NT2/D1 (cell line): ENCODE measurements at regions not wholly inside any gene's neighbourhood (a gene's known extent, or its start where the extent isn't known, plus 50 kb on each side); places are given as distances from the start of the nearest gene placed in this dataset.

Source experiments
- DNase-seq: peaks from one replicate; pipeline ENCODE4 v3.0.0-alpha.2; 2011; ENCODE audit warnings: low read depth, low spot score
- H3K27me3 ChIP-seq: 2 replicates; pipeline ENCODE4 v1.6.0; 2011; ENCODE audit warnings: mild to moderate bottlenecking; ENCODE audit not compliant: insufficient read length, insufficient read depth
- H3K36me3 ChIP-seq: 2 replicates; pipeline ENCODE4 v1.6.1; 2011; ENCODE audit warnings: mild to moderate bottlenecking, low read length, mixed read lengths; ENCODE audit not compliant: insufficient read depth, insufficient read length
- H3K4me1 ChIP-seq: 2 replicates; pipeline ENCODE4 v1.5.1; 2011; ENCODE audit not compliant: insufficient read depth, insufficient read length
- H3K4me3 ChIP-seq: 2 replicates; pipeline ENCODE4 v1.5.1; 2011; ENCODE audit warnings: low read depth; ENCODE audit not compliant: insufficient read length
- H3K9ac ChIP-seq: 2 replicates; pipeline ENCODE4 v1.6.0; 2011; ENCODE audit warnings: low read depth; ENCODE audit not compliant: insufficient read length
- H3K9me3 ChIP-seq: 2 replicates; pipeline ENCODE4 v1.5.1; 2011; ENCODE audit warnings: mild to moderate bottlenecking, low read length; ENCODE audit not compliant: insufficient read depth
- SUZ12 ChIP-seq: IDR thresholded peaks from 2 replicates; pipeline ENCODE4 v1.6.1; 2011; ENCODE audit not compliant: insufficient read length, insufficient read depth; ENCODE audit errors: extremely low read depth
- YY1 ChIP-seq: IDR thresholded peaks from 2 replicates; pipeline ENCODE4 v1.6.1; 2011; ENCODE audit not compliant: insufficient read length, insufficient read depth
- ZNF274 ChIP-seq: IDR thresholded peaks from 2 replicates; pipeline ENCODE4 v1.6.1; 2011; ENCODE audit warnings: mild to moderate bottlenecking, low read depth, low read length

- Histone ChIP-seq H3K4me3 (no peak overlapping the region), H3K9me3 (no peaks in the 10 kb centered on the region), H3K27me3 (no peaks in the 10 kb centered on the region), H3K9ac (no peak overlapping the region), H3K4me1 (peaks cover 9% of the 10 kb centered on the region), H3K36me3 (no peaks in the 10 kb centered on the region)
- TF ChIP-seq SUZ12 (no peak), YY1 (no peak), ZNF274 (no peak)
- DNase-seq = no peak
Measured at GRCh38 chr5:73284985-73285384, 112.0 kb downstream of the TMEM174 start.

GRCh38 chr5:73284220-73284795 is 111.3 kb downstream of the TMEM174 start:
- no peak overlapping the region for H3K9ac ChIP-seq
- H3K36me3 ChIP-seq = no peaks in the 10 kb centered on the region
- DNase-seq = no peak
- H3K27me3 ChIP-seq = no peaks in the 10 kb centered on the region
- no peak overlapping the region for H3K4me3 ChIP-seq
- no peaks in the 10 kb centered on the region for H3K9me3 ChIP-seq
- TF ChIP-seq ZNF274 (no peak), YY1 (no peak), SUZ12 (no peak)
- H3K4me1 ChIP-seq = peaks cover 9% of the 10 kb centered on the region

DNA sequence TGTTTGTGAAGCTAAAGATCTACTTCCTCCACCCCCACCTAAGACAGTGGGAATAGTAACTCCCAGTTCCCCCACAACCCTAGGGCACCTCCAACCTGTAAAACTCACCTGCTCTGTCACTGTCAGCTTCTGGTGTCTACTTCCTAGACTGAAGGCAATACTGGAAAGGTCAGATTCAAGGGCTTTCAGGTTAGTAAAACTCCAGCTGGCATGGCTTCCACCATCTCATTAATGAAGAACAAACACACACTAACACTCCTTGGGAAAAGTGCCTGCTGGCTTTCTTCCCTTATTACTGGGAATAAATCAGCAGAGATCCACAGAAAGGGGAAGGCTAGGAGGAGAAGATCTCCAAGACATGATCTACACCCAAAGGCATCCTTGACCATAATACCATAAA is 109.9 kb downstream of the TMEM174 start:
- DNase-seq = no peak
- no peak overlapping the region for H3K9ac ChIP-seq
- no peaks in the 10 kb centered on the region for H3K27me3 ChIP-seq

GRCh38 chr5:73282383-73282782 is 109.4 kb downstream of the TMEM174 start:
- H3K4me1 ChIP-seq = peaks cover 3% of the 10 kb centered on the region
- H3K9me3 ChIP-seq = no peaks in the 10 kb centered on the region
- TF ChIP-seq ZNF274 (no peak), SUZ12 (no peak), YY1 (no peak)
- DNase-seq = no peak
- no peak overlapping the region for H3K9ac ChIP-seq
- no peaks in the 10 kb centered on the region for H3K27me3 ChIP-seq
- H3K36me3 ChIP-seq = no peaks in the 10 kb centered on the region
- H3K4me3 ChIP-seq = no peak overlapping the region

More for the DNA sequence above, 109.9 kb downstream of the TMEM174 start:
- no peaks in the 10 kb centered on the region for H3K36me3 ChIP-seq
- no peaks in the 10 kb centered on the region for H3K9me3 ChIP-seq
- H3K4me3 ChIP-seq = no peak overlapping the region
- no peak for TF ChIP-seq SUZ12
- TF ChIP-seq YY1 = no peak
- TF ChIP-seq ZNF274 = no peak
- H3K4me1 ChIP-seq = peaks cover 3% of the 10 kb centered on the region

DNA sequence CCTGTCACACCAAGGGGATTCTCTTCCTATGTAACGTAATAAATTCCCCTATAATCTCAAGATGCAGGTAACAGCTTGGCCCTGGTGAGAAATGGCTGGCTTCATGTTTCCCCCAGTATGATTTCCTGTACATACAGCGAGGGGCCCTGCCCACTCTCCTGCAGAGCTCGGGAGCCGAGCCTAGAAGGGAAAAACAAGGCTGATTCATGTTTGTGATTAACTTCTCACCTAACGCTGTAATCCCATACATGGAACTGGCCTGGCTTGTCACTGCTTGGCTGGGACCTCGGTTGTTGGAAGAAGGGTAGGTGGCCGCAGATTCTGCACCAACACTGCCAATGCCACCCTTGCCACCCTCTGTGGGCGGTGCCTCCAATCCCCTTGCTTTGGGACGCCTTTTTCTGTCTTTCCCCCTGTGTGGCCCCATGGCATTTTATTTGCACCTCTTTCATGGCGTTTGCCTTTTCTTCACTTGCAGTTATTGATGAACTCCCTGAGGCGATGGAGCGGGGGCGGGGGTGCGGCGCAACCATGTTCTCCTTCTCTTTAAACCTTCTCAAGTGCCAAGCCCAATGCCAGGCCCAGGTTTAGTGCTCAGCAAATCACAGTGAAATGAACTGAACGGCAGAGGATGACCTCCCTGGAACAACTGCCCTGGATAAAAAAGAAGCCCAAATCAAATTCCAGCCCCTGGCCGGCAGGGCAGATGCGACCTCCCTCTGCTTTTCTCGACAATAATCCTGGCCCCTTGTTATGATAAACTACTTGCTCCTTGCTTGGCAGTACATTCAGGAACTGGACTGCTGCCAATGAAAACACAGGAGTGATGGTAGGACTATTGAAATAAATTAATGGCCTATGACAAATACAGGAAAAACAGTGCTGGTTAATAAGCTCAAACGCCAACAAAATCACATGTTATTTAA is 108.1 kb downstream of the TMEM174 start:
- no peak overlapping the region for H3K4me3 ChIP-seq
- H3K36me3 ChIP-seq = no peaks in the 10 kb centered on the region
- no peak for TF ChIP-seq SUZ12
- no peak for TF ChIP-seq ZNF274
- TF ChIP-seq YY1 = no peak
- no peak overlapping the region for H3K9ac ChIP-seq
- H3K4me1 ChIP-seq = peaks cover 3% of the 10 kb centered on the region
- H3K9me3 ChIP-seq = no peaks in the 10 kb centered on the region
- no peaks in the 10 kb centered on the region for H3K27me3 ChIP-seq
- no peak for DNase-seq

DNA sequence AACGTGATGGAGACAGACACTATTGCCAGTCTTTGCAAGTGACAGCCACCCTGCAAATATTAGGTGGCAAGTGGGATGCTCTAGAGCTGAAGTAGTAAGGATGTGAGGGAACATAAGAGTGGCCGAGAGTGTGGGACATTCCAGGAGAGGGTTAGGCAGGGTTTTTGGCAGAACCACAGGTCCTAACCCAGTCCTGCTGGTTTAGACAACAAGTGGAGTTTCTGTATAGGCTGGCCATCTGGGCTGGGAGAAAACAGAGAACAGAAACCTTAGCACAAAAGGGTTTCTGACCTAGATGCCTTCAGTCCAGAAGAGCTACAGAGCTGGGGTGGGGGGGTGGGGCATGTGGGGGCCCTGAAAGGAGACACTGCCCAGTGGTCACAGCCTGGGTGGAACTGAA is 107.4 kb downstream of the TMEM174 start:
- TF ChIP-seq ZNF274 (no peak), YY1 (no peak), SUZ12 (no peak)
- Histone ChIP-seq H3K36me3 (no peaks in the 10 kb centered on the region), H3K4me3 (no peak overlapping the region), H3K9me3 (no peaks in the 10 kb centered on the region), H3K27me3 (no peaks in the 10 kb centered on the region), H3K4me1 (peaks cover 3% of the 10 kb centered on the region), H3K9ac (no peak overlapping the region)
- no peak for DNase-seq

- TF ChIP-seq ZNF274 (no peak), YY1 (no peak), SUZ12 (no peak)
- Histone ChIP-seq H3K36me3 (no peaks in the 10 kb centered on the region), H3K27me3 (no peaks in the 10 kb centered on the region), H3K4me1 (peaks cover 3% of the 10 kb centered on the region), H3K9me3 (no peaks in the 10 kb centered on the region), H3K9ac (no peak overlapping the region), H3K4me3 (no peak overlapping the region)
- no peak for DNase-seq
Measured at GRCh38 chr5:73279805-73280204, 106.8 kb downstream of the TMEM174 start.
